ENCODE measurements at regions not wholly inside any gene's neighbourhood (a gene's known extent, or its start where the extent isn't known, plus 50 kb on each side); places are given as distances from the start of the nearest gene placed in this dataset.

DNA sequence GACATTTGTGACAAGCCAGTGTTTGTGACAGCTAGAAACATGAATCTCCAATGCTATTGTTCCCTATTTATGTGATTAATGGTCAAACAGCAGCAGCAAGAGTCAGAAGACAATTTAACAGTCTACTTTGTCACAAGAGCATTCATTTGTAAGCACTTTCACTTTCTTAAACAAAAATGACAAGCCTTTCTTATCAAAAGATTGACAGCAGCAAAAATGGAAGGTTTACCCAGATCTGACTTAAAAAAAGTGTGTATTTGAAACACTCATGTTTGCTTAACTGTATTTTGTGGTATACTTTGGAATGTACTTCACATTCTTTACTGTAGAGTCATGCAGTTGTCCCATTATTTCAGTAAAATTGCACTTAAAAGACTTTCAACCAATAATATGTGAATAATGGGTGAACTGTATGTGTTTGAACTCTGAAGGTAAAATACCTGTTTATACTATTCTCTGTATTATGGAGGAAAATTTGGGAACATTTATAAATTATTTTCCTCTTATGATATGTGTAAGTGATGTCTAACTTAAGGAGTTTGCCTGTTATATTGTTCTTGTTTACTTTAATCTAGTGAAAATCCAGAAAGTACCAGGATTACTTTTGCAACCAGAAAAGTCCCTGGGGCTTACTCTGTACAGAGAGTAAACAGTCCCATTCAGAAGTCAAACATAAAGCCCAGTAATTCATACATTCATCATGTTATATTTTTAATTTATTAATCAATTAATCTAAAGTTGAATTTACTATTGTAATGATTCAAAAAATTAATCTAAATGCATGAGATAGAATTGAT is 314.9 kb upstream of the TRAM1L1 start:
- no peak for TF ChIP-seq POLR2A (IDR thresholded peaks at IDR 0.05)
- TF ChIP-seq, protein P1, sequence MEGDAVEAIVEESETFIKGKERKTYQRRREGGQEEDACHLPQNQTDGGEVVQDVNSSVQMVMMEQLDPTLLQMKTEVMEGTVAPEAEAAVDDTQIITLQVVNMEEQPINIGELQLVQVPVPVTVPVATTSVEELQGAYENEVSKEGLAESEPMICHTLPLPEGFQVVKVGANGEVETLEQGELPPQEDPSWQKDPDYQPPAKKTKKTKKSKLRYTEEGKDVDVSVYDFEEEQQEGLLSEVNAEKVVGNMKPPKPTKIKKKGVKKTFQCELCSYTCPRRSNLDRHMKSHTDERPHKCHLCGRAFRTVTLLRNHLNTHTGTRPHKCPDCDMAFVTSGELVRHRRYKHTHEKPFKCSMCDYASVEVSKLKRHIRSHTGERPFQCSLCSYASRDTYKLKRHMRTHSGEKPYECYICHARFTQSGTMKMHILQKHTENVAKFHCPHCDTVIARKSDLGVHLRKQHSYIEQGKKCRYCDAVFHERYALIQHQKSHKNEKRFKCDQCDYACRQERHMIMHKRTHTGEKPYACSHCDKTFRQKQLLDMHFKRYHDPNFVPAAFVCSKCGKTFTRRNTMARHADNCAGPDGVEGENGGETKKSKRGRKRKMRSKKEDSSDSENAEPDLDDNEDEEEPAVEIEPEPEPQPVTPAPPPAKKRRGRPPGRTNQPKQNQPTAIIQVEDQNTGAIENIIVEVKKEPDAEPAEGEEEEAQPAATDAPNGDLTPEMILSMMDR (IDR thresholded peaks at IDR 0.05), result no peak
